HepG2 (cell line): ENCODE measurements at regions not wholly inside any gene's neighbourhood (a gene's known extent, or its start where the extent isn't known, plus 50 kb on each side); places are given as distances from the start of the nearest gene placed in this dataset.

Source experiments
- ATAC-seq: fragments of 200-7000 bp; cut with Tn5 transposase; 3 replicates; pipeline ENCODE4 v1.9.1; 2020; ENCODE audit warnings: mild to moderate bottlenecking, moderate library complexity
- BruUV-seq: library from RNA; stranded (reverse); fragments of 400-500 nt; replicated peaks from 2 replicates; lab custom pipeline; 2021; lab: Mats Ljungman, UMichigan
- CTCF ChIA-PET: fragments of 300-600 bp; formaldehyde crosslinking; extraction: SDS; loops from one replicate; lab custom pipeline; 2021; ENCODE audit warnings: low total read pairs, inconsistent platforms, low intra/inter-chr PET ratio; lab: Yijun Ruan, JAX
- POLR2A ChIA-PET: fragments of 350-600 bp; sonication (Branson Sonifier 250); formaldehyde crosslinking; loops from one replicate; lab custom pipeline; 2020; ENCODE audit warnings: antibody characterized with exemption, inconsistent platforms; lab: Yijun Ruan, JAX
- DNase-seq: peaks from one replicate; pipeline ENCODE4 v3.0.0-alpha.2; 2015; ENCODE audit warnings: low spot score
- FAIRE-seq: peaks from 3 replicates; lab custom pipeline; 2011; peaks lifted over from hg19 to GRCh38; lab: Jason Lieb, UNC
- H2AFZ ChIP-seq: one replicate; pipeline ENCODE4 v1.6.1; 2011; ENCODE audit warnings: low read length, inconsistent platforms
- H3K27ac ChIP-seq: fragments of 300-600 bp; 3 replicates; pipeline ENCODE4 v1.8.0; 2011; ENCODE audit warnings: mixed run types, mild to moderate bottlenecking, mixed read lengths, low read length, inconsistent platforms; ENCODE audit not compliant: insufficient read depth; ENCODE audit errors: extremely low read length
- H3K27me3 ChIP-seq, 2 experiments: fragments of 200-600 bp in 1 of 2; 2 replicates in 1 of 2; 3 replicates in 1 of 2; pipeline versions ENCODE4 v1.6.0 to v1.8.0; 2011; ENCODE audit warnings: low read length in 2 of 2, mild to moderate bottlenecking in 2 of 2, moderate library complexity in 2 of 2, inconsistent platforms in 1 of 2; ENCODE audit not compliant: insufficient read depth in 2 of 2, control insufficient read depth in 1 of 2
- H3K36me3 ChIP-seq, 2 experiments: fragments of 200-600 bp in 1 of 2; replicated peaks in 1 of 2; 2 replicates in 1 of 2; 3 replicates in 1 of 2; pipeline versions ENCODE4 v1.5.1 to v1.8.0; 2011; ENCODE audit warnings: low read length in 2 of 2, inconsistent platforms in 1 of 2; ENCODE audit not compliant: insufficient read depth in 2 of 2, control insufficient read depth in 1 of 2
- H3K4me1 ChIP-seq: 2 replicates; pipeline ENCODE4 v1.5.1; 2012; ENCODE audit warnings: low read length, inconsistent platforms; ENCODE audit not compliant: insufficient read depth
- H3K4me2 ChIP-seq: 2 replicates; pipeline ENCODE4 v1.6.0; 2011; ENCODE audit warnings: low read depth, low read length, inconsistent platforms
- H3K4me3 ChIP-seq, 3 experiments: fragments of 200-600 bp in 1 of 3; sonication (generic), shearing (Covaris generic) in 1 of 3; replicated peaks in 1 of 3; 2 replicates each; pipeline ENCODE4 v1.5.1; 2011 to 2016; ENCODE audit warnings: low read length in 3 of 3, inconsistent platforms in 2 of 3, low read depth in 2 of 3, mild to moderate bottlenecking in 2 of 3, control low read depth in 1 of 3, mixed read lengths in 1 of 3; ENCODE audit not compliant: insufficient read depth in 1 of 3
- H3K79me2 ChIP-seq: one replicate; pipeline ENCODE4 v1.6.1; 2011; ENCODE audit warnings: low read length, inconsistent platforms; ENCODE audit not compliant: insufficient read depth
- H3K9ac ChIP-seq: 2 replicates; pipeline ENCODE4 v1.6.0; 2011; ENCODE audit warnings: mild to moderate bottlenecking, low read depth, low read length, inconsistent platforms; ENCODE audit not compliant: insufficient read depth
- H3K9me3 ChIP-seq: 2 replicates; pipeline ENCODE4 v1.5.1; 2012; ENCODE audit warnings: mild to moderate bottlenecking, low read length
- H4K20me1 ChIP-seq: 2 replicates; pipeline ENCODE4 v1.6.0; 2011; ENCODE audit warnings: inconsistent platforms, mild to moderate bottlenecking, low read length, moderate library complexity; ENCODE audit not compliant: insufficient read depth
- RFXAP ChIP-seq: sonication (generic); formaldehyde crosslinking; IDR thresholded peaks from 2 replicates; pipeline ENCODE4 v1.4.0; 2020; ENCODE audit warnings: missing genetic modification reagents, borderline replicate concordance
- WGBS: methylation state at CpG from one replicate; pipeline ENCODE4 v1.1.6; 2017; ENCODE audit warnings: low lambda C conversion rate; 5-methylcytosine and 5-hydroxymethylcytosine counted together
- in situ Hi-C: cut with HindIII; loops from 2 replicates; pipeline ENCODE4 v1.10.0; 2017; ENCODE audit warnings: low pct_unique_long_range_greater_than_20kb; ENCODE audit not compliant: extremely low pct_ligation_motif_present
- intact Hi-C: fragments of 100-400 bp; cut with micrococcal nuclease; formaldehyde crosslinking; loops from one replicate; pipeline ENCODE4 v1.10.0; 2022; ENCODE audit not compliant: unreplicated experiment
- TF ChIP-seq, protein P1 (sequence below): sonication (generic); formaldehyde crosslinking; IDR thresholded peaks from 2 replicates; pipeline ENCODE4 v1.4.0; 2020; ENCODE audit warnings: missing genetic modification reagents
- TF ChIP-seq, protein P2 (sequence below): sonication (generic); formaldehyde crosslinking; IDR thresholded peaks from 2 replicates; pipeline ENCODE4 v1.4.0; 2020; ENCODE audit warnings: missing genetic modification reagents, mild to moderate bottlenecking, borderline replicate concordance

- no peak for ATAC-seq
- TF ChIP-seq, protein P1, sequence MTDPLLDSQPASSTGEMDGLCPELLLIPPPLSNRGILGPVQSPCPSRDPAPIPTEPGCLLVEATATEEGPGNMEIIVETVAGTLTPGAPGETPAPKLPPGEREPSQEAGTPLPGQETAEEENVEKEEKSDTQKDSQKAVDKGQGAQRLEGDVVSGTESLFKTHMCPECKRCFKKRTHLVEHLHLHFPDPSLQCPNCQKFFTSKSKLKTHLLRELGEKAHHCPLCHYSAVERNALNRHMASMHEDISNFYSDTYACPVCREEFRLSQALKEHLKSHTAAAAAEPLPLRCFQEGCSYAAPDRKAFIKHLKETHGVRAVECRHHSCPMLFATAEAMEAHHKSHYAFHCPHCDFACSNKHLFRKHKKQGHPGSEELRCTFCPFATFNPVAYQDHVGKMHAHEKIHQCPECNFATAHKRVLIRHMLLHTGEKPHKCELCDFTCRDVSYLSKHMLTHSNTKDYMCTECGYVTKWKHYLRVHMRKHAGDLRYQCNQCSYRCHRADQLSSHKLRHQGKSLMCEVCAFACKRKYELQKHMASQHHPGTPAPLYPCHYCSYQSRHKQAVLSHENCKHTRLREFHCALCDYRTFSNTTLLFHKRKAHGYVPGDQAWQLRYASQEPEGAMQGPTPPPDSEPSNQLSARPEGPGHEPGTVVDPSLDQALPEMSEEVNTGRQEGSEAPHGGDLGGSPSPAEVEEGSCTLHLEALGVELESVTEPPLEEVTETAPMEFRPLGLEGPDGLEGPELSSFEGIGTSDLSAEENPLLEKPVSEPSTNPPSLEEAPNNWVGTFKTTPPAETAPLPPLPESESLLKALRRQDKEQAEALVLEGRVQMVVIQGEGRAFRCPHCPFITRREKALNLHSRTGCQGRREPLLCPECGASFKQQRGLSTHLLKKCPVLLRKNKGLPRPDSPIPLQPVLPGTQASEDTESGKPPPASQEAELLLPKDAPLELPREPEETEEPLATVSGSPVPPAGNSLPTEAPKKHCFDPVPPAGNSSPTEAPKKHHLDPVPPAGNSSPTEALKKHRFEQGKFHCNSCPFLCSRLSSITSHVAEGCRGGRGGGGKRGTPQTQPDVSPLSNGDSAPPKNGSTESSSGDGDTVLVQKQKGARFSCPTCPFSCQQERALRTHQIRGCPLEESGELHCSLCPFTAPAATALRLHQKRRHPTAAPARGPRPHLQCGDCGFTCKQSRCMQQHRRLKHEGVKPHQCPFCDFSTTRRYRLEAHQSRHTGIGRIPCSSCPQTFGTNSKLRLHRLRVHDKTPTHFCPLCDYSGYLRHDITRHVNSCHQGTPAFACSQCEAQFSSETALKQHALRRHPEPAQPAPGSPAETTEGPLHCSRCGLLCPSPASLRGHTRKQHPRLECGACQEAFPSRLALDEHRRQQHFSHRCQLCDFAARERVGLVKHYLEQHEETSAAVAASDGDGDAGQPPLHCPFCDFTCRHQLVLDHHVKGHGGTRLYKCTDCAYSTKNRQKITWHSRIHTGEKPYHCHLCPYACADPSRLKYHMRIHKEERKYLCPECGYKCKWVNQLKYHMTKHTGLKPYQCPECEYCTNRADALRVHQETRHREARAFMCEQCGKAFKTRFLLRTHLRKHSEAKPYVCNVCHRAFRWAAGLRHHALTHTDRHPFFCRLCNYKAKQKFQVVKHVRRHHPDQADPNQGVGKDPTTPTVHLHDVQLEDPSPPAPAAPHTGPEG (CRISPR knock-in tag), result no peak
- no peak for TF ChIP-seq RFXAP (CRISPR knock-in tag)
- TF ChIP-seq, protein P2, sequence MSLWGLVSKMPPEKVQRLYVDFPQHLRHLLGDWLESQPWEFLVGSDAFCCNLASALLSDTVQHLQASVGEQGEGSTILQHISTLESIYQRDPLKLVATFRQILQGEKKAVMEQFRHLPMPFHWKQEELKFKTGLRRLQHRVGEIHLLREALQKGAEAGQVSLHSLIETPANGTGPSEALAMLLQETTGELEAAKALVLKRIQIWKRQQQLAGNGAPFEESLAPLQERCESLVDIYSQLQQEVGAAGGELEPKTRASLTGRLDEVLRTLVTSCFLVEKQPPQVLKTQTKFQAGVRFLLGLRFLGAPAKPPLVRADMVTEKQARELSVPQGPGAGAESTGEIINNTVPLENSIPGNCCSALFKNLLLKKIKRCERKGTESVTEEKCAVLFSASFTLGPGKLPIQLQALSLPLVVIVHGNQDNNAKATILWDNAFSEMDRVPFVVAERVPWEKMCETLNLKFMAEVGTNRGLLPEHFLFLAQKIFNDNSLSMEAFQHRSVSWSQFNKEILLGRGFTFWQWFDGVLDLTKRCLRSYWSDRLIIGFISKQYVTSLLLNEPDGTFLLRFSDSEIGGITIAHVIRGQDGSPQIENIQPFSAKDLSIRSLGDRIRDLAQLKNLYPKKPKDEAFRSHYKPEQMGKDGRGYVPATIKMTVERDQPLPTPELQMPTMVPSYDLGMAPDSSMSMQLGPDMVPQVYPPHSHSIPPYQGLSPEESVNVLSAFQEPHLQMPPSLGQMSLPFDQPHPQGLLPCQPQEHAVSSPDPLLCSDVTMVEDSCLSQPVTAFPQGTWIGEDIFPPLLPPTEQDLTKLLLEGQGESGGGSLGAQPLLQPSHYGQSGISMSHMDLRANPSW, result no peak
- no peak for FAIRE-seq
- Histone ChIP-seq H3K9me3 (no peaks in the 10 kb centered on the region), H4K20me1 (no peaks in the 10 kb centered on the region), H3K9ac (no peak overlapping the region), H3K36me3 (no peaks in the 10 kb centered on the region), H3K4me2 (no peak overlapping the region), H3K4me1 (no peaks in the 10 kb centered on the region), H3K4me3 (no peak overlapping the region), H2AFZ (no peak overlapping the region), H3K27ac (no peak overlapping the region), H3K79me2 (no peaks in the 10 kb centered on the region), H3K27me3 (0 out of 5 replicates have a peak, but pooled peaks cover 0 to 8% of the 10 kb centered on the region in 2 experiments)
- intact Hi-C loops (no loop called here), in situ Hi-C loops (no loop called here)
- CTCF ChIA-PET, result no interaction called here
- DNase-seq, result no peak
- POLR2A ChIA-PET, result no interaction called here
- no TSS peak for BruUV-seq
- 35% methylated on average over 1 of the region's 1 CpG for WGBS
Measured at GRCh38 chr1:172754609-172755008, 95.7 kb downstream of the FASLG start.
